HG03354 (cell line): ENCODE measurements at regions not wholly inside any gene's neighbourhood (a gene's known extent, or its start where the extent isn't known, plus 50 kb on each side); places are given as distances from the start of the nearest gene placed in this dataset.

Experiments
- ATAC-seq: cut with Tn5 transposase; IDR thresholded peaks from one replicate; pipeline ENCODE4 v1.9.1; 2021; ENCODE audit warnings: mild to moderate bottlenecking; ENCODE audit not compliant: unreplicated experiment, poor library complexity, severe bottlenecking

DNA sequence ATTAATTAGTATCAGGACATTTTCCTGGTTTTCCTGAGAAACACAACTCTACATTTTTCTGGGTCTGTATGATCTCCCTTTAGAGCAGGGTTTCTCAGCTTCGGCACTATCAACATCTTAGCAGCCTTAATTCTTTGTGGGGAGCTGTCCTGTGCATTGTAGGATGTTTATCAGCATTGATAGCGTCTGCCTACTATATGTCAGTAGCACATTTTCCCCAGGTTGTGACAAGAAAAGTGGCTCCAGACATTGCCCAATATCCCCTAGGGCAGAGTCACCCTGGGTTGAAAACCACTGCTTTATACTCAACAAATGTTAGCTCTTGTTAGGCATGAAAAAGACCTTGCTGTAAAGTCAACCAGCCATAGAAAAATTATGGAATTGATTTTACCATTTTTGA is 195.1 kb upstream of the FMN2 start:
- no peak for ATAC-seq

DNA sequence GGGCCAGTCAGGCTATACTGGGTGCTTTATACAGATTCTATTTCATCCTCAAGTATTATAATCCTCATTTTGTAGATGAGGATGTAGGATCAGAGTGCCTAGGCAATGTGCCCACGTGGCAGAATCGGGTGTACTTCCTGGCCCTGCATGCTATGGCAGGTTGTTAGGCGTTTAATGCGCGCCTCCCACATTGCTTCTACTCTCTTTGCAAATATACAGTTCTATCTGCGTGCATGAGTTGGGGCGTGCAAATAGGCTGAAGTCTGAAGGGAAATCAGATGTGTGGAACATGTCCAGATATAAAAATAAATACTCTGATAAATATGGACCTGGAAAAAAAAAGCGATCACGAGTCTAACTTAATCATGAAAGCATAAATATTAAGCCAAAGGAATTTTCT is 194.7 kb upstream of the FMN2 start:
- ATAC-seq = no peak

DNA sequence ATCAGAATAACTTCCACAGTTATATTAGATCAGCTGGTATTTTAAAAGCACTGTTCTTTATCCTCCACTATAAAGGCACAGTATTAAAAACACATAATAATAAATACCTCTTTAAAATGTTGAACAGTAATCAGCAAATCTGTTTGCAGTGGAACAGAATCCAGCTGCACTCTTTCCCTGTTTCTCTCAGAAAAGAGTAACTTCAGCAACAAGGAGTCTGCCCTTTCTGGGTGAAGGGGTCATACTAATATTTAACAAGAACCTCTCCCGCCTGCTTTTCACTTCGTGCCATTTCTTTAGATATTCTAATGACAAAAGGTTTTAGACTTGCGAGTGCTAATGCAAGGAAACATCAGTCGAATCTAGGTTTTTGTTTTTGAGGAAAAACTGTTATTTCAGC is 194.2 kb upstream of the FMN2 start:
- ATAC-seq = no peak

DNA sequence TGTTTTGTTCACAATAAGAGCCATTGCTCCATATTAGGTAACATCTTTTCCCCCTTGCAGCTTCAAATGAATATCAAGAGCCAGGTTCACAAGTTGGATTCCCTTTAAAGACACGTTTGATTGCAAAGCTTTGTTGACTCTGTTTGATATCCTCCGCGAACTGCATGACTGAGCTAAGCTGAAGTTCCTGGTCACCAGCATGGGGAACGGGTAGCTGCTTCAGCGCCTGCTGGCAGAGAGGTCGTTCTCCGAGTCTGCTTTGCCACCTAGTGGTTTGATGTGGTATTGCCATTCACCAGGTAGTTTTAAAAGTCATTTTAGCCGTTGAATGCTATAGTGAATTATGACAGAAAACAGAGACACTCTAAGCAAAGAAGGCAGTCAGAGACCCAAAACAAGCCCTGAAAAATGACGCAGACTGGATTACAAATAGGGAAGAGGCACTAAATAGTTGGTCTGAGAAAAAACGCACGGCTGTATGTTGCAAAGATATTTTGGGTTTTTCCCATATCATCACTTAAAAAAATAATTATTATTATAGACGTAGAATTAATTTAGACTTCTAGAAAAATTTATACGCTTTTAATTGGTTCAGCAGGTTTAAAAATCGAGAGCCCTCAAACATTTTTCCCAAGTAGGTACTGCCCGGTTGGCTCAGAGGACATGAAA is 193.5 kb upstream of the FMN2 start:
- ATAC-seq = peak; percentile 97

DNA sequence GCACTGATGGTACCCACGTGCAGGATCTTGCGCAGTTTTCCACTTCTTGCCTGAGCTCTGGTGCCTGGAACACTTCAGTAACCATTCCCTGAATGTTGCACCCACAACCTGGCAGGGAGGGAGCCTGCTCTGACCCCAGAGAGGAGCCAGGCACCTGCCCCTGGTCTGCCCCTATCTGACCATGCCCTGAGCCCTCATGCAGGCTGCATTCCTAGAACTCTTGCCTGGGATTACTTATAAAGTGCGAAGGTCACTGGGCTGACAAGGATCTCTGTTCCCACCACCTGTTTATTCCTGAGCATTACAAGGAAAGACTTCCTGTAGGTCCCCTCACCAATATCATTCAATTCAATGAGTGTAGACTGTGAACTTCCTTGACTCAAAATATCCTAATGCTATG is 191.9 kb upstream of the FMN2 start:
- ATAC-seq = no peak

DNA sequence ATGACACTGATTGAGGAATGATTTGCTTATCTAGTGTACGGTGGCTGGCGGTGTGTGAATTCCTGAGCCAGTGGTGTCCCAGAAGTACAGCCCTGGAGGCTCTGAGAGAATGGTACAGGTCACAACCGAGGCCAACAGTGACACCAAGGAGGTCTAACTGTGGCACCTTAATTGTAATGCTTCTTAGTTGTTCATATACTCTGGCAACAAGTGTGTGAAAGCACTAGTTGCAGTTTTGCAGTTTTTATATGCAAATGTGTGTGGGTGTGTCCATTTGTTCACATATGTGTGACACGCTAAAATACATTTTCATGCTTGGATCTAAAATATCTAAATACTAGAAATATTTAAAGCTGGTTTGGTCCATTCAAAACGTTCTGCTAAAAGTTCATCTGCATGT is 185.3 kb upstream of the FMN2 start:
- ATAC-seq = no peak

DNA sequence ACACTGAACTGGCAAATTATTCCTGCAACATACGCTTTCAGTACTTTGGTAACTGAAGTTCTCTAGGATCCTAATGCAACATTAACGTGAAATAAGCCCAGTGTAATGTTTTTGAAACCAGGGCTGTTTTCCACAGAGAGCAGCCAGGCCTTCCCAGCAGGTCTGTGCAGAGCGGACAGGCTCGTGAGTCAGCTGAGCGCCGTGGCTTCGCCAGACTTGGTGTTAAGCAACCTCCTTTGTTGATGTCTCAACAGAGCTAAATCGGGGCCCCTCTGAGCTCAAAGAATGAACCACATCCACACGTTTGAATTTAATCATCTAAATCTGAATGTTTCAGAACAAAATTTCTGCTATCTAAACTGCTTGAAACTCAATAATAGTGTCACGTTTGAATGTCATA is 181.8 kb upstream of the FMN2 start:
- no peak for ATAC-seq

DNA sequence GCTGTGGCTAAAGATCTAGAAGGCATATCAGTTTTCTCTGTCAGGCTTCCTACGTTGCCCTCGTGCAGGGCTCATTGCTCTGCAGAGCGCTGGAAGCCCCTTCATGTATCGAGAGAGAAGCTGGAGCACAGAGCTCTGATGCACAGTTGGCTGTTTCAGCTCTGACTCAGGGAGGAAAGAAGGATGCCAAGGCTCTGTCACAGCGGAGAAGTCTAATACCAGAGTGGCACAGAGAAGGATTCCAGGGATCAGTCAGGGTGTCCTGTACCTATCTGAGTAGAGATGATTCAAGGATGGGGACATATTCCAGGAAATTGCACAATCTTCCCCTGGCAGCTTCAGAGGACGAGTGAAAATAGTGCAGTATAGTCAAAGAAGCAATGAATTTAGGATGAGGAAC is 179.2 kb upstream of the FMN2 start:
- ATAC-seq = no peak

DNA sequence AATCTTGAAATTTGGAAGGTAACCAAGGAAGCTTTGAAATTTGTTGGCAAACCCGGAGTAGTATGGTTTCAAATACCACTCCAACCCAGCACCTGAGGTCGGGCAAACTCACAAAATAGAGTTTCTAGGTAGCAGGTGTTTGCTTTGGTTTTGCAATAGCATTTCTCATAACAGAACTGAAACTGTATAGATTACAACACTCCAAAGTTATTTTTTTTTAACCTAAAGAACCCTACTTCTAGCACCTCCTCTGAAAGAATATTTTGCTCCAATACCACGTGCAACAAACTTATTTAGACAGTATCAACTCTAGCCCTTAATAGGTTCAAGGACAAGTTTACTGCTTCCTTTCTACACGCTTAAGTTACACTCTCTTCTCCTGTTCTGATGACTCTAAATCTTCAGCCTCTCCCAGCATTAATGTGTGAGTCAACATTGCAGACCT is 178.5 kb upstream of the FMN2 start:
- peak; percentile 62 for ATAC-seq

DNA sequence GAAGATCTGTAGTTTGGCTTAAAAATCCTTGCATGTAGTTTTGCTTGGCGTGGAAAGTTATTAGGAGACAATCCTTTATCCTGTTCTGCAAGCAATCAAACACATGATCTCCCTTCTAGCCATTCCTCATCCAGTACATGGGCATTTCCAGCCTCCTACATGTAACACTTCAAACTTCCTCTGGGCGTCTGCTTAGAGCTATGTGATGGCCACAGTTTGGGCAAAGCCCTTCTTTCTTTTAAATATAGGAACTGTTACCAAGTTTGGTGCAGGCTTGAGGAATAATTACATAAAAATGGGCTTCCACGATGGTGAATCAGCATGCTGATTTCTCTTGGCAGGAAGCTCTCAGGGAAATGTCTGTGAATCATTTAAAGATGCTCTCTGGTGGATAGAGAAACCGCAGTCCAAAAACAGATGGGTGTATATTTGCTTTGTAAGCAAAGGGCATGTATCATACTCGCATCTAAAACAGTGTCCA is 176.9 kb upstream of the FMN2 start:
- ATAC-seq = no peak

DNA sequence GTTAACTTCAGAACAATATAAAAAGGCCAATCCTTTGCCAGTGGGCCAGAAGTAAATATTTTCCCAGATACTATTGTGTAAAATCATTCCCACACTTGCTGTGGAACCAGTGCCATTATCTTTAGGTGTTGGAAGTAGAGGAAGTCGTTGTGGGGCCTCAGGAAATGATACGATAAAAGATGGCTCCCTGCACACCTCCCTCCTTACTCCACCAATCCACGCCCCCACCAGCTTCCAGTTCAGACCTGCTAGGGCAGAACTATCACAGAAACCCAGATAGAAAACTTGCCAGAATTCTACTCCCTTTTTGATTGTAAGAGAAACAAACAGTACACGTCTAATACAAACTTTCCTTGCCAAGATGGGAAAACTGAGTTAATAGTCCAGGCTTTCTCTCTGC is 173.0 kb upstream of the FMN2 start:
- ATAC-seq = no peak

DNA sequence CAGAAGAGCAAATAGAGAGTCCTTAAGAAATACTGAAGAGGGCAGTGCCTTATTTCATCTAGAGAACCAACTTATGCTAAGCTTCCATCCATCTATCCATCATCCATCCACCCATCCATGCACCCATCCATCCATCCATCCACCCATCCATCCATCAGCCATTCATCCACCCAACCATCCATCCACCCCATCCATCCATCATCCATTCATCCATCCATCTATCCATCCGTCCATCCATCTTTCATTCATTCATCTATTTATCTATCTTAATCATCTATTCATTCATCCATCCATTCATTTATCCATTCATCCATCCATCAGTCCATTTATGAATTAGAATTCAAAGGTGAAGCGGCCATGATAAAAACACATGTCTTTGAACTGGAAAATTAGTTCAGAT is 171.5 kb upstream of the FMN2 start:
- ATAC-seq = no peak

DNA sequence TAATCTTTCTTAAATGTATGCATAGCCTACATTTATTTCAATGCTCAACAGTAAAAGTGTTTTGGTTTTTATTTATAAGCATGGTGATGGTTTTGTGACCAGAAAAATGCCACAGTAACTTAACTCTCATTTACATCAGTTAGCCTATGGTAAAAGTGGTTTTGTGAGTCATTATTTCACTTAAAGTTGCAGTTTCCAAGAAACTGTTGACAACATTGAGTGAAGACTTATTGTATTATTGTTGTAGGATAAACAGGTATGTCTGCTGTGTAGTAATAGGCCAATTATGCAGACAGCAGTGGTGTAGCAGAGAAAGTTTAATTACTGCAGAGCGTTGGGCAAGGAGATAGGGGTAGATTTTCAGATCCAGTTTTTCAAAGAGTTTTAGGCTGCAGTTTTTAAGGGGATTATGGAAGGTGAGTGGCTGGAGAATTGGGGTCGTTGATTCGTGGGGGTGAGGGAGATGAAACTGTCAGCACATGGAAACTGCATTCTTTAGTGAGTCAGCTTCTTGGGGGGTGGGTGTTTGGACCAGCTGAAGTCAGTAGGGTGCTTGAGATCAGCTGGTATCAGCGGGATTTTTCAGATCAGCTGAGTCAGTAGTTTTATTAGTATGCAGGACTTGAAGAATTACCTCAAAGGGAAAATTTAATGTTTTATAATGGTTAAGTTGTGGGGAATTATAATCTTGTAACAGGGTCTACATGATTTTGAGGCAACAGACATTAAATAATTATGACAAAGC is 168.7 kb upstream of the FMN2 start:
- no peak for ATAC-seq

DNA sequence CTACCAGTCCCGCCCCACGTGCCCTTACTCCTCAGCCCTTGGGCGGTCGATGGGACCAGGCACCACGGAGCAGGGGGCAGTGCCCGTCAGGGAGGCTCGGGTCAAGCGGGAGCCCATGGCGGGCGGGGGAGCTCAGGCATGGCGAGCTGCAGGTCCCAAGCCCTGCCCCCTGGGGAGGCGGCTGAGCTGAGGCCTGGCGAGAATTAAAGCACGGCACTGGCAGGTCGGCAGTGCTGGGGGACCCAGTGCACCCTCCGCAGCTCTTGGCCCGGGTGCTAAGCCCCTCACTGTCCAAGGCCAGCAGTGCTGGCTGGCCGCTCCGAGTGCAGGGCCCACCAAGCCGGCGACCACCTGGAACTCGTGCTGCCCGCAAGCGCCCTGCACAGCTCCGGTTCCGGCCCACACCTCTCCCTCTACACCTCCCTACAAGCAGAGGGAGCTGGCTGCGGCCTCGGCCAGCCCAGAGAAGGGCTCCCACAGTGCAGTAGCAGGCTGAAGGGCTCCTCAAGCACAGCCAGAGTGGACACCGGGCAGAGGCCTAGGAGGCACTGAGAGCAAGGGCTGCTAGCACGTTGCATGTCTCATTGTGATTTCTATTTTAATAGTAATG is 166.8 kb upstream of the FMN2 start:
- no peak for ATAC-seq

DNA sequence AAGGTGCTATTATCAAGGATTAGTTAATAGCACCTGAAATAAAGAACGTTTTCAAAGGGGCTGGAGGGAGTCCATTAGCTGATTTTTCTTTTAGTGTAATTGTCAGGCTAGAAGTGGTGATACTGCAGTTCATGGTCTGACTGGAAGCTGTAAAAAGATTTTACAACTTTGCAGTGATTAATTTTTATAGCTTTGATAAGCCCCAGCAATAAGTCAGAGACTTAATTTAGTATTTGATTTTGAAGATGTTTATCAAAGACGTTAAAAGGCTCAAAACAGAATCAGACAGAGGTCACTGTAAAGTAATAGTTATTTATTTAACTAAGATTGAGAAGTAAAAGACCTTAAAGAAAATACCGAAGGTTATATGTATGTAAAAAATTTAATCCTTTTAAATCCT is 165.5 kb upstream of the FMN2 start:
- no peak for ATAC-seq

DNA sequence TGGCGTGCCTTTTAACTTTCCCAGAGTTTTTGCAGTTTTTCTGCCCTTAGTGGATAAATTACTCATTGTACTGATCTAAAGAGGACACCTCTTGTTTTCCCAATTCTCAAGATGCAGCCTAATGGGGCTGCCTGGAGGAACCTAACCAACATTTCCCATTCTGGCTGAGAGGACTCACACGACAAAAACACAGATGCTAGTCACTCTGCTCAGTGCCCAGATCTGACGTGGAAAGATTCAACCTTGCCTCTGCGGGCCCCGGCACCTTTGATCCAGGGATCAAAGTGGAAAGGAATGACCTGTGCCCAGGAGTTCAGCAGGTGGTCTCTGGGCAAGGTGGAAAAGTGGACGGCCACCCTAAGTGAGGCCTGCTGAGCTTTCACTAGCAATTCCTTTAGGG is 162.4 kb upstream of the FMN2 start:
- no peak for ATAC-seq

DNA sequence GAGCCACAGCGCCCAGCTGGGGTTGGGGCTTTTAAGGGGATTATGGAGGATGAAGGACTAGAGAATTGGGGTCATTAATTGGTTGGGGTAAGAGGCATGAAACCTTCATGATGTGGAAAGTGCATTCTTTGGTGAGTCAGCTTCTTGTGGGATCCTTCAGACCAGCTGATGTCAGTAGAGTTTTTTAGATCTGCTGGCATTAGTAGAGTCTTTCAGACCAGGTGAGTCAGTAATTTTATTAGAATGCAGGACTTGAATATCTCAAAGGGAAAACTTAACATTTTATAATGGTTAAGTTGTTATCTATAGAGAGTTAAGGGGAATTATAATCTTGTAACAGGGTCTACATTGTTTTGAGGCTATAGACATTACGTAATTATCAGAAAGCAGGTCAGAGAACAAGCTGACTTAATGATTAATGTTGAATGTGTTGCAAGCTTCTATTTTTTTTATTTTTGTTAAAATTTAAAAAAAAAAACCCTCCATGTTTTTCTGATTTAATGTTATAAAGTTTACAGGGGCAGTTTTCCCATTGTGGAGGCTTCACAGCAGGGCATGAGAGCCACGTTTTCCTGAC is 160.9 kb upstream of the FMN2 start:
- no peak for ATAC-seq

DNA sequence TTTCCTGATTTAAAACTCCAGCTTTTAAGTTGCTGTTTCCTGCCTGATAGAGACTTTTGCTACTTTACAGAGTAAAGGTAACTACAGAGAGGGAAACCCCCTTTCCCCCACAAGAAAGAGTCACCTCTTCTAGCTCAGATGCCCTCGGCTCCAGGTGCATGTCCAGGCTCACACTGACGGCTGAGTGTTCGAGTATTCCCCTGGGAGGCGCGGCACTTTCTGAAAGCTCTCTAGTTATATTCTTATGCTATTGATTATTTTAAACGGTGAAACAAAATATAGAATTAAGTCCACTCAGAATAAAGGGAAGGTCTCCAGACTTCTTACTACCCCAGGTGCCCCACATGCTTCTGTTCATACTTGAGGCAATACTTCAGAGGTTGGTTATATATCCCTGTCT is 160.3 kb upstream of the FMN2 start:
- ATAC-seq = no peak

DNA sequence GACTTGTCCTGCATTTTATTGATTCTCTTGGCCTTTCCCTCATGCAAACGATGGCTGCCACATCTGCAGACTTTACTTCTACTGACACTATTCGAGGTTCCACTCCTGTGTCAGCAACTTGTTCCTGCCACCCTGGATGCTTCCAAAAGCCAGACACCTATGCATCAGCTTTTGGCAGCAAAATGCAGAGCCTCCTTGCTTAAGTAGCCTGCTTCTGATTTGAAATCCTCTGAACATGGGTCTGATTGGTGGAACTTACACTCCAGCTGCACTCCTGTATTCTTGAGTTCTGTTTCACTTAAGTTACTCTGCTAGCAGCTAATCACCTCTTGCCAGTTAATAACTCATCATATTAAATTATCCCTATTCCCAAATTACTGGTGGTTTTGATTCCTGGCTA is 152.1 kb upstream of the FMN2 start:
- no peak for ATAC-seq

DNA sequence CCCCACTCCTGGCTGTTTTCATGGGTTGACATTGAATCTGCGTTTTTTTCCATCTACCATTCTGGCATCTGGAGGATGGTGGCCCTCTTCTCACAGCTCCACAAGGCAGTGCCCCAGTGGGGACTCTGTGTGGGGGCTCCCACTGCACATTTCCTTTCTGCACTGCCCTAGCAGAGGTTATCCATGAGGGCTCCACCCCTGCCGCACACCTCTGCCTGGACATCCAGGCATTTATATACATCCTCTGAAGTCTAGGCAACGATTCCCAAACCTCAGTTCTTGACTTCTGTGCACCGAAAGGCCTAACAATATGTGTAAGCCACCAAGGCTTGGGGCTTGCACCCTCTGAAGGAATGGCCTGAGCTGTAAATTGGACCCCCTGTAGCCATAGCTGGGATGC is 147.9 kb upstream of the FMN2 start:
- no peak for ATAC-seq

DNA sequence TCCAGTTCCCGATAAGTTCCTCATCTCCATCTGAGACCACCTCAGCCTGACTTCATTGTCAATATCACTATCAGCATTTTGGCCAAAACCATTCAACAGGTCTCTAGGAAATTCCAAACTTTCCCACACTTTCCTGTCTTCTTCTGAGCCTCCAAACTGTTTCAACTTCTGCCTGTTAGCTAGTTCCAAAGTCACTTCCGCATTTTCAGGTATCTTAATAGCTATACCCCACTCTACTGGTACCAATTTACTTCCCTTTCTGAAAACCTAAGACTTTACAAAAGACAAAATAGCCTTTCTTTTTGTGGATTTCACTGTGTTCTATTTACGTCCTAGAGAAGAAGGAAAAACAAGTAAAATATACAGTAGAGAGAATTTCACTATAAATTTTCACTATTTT is 147.0 kb upstream of the FMN2 start:
- no peak for ATAC-seq
